RWPE2 (cell line): ENCODE measurements at regions not wholly inside any gene's neighbourhood (a gene's known extent, or its start where the extent isn't known, plus 50 kb on each side); places are given as distances from the start of the nearest gene placed in this dataset.

Experiments
- ATAC-seq: fragments of 200-7000 bp; cut with Tn5 transposase; 3 replicates; pipeline ENCODE4 v1.9.1; 2021; ENCODE audit warnings: low read depth
- DNase-seq: peaks from one replicate; pipeline ENCODE4 v3.0.0-alpha.2; 2020; ENCODE audit warnings: low spot score
- H3K27ac ChIP-seq: fragments of 450-650 bp; 2 replicates; pipeline ENCODE4 v1.5.1; 2017; ENCODE audit warnings: mild to moderate bottlenecking; ENCODE audit not compliant: poor library complexity, severe bottlenecking
- H3K27me3 ChIP-seq: fragments of 250-450 bp; sonication (Bioruptor Pico); 2 replicates; pipeline ENCODE4 v1.5.1; 2021; ENCODE audit warnings: mild to moderate bottlenecking, moderate library complexity; ENCODE audit not compliant: insufficient read depth, poor library complexity, severe bottlenecking
- H3K36me3 ChIP-seq: fragments of 250-450 bp; sonication (Bioruptor Pico); 2 replicates; pipeline ENCODE4 v1.5.1; 2020; ENCODE audit warnings: low read depth, mild to moderate bottlenecking, moderate library complexity
- H3K4me1 ChIP-seq: fragments of 250-450 bp; sonication (Bioruptor Pico); 2 replicates; pipeline ENCODE4 v1.5.1; 2021; ENCODE audit warnings: mild to moderate bottlenecking, moderate library complexity; ENCODE audit not compliant: insufficient read depth, poor library complexity, severe bottlenecking
- H3K4me3 ChIP-seq: fragments of 250-450 bp; sonication (Bioruptor Pico); 2 replicates; pipeline ENCODE4 v1.5.1; 2021; ENCODE audit warnings: mild to moderate bottlenecking, moderate library complexity; ENCODE audit not compliant: severe bottlenecking
- H3K9me3 ChIP-seq: fragments of 250-450 bp; sonication (Bioruptor Pico); 2 replicates; pipeline ENCODE4 v1.5.1; 2021; ENCODE audit warnings: mild to moderate bottlenecking, moderate library complexity; ENCODE audit not compliant: severe bottlenecking
- TF ChIP-seq, protein P1 (sequence below): fragments of 450-650 bp; IDR thresholded peaks from one replicate; pipeline ENCODE4 v1.5.1; 2017; ENCODE audit warnings: mild to moderate bottlenecking, moderate library complexity; ENCODE audit not compliant: poor library complexity, severe bottlenecking

DNA sequence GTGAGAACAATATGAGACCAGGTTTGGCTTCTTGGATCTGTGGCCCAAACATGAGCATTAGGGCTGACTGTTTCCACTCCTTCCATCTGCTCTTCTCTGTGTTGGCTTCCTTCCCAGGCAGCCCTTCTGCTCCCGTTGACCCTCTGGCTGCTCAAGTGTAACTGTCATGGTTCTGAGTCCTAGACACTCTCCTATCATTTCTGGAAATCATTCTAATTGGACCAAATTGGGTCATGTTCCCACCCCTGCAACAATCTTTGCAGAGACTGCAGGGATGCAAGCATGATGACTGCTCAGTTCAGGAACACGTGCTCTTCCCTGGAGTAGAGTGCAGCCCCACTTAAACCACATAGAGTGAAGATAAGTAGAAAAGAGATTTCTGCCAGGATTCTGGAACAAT, 741.4 kb downstream of the TAF11L14 start:
- TF ChIP-seq, protein P1, sequence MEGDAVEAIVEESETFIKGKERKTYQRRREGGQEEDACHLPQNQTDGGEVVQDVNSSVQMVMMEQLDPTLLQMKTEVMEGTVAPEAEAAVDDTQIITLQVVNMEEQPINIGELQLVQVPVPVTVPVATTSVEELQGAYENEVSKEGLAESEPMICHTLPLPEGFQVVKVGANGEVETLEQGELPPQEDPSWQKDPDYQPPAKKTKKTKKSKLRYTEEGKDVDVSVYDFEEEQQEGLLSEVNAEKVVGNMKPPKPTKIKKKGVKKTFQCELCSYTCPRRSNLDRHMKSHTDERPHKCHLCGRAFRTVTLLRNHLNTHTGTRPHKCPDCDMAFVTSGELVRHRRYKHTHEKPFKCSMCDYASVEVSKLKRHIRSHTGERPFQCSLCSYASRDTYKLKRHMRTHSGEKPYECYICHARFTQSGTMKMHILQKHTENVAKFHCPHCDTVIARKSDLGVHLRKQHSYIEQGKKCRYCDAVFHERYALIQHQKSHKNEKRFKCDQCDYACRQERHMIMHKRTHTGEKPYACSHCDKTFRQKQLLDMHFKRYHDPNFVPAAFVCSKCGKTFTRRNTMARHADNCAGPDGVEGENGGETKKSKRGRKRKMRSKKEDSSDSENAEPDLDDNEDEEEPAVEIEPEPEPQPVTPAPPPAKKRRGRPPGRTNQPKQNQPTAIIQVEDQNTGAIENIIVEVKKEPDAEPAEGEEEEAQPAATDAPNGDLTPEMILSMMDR: no peak
- Histone ChIP-seq H3K9me3 (no peaks in the 10 kb centered on the region), H3K4me3 (no peak overlapping the region), H3K4me1 (no peaks in the 10 kb centered on the region), H3K36me3 (no peaks in the 10 kb centered on the region), H3K27ac (no peak overlapping the region), H3K27me3 (no peaks in the 10 kb centered on the region)
- DNase-seq (no peak), ATAC-seq (no peak)

DNA sequence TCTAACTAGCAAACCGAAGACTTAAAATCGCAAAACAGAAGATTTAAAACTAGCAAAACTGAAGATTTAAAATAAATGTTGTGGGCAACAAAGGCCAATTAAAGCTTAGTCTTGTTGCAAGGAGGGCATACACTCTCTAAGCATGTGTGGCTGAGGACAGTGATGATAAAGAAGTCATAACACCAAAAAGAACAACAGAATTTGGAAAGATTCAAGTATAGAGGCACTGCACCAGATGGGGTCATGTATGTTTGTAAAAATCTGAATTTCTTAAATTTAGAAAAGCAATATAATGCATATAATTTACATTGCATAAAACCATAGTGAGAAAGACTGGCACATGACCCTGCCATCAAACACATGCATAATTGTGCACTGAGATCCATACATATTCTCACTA, 743.8 kb downstream of the TAF11L14 start:
- no peak for ATAC-seq
- Histone ChIP-seq H3K4me1 (no peaks in the 10 kb centered on the region), H3K36me3 (no peaks in the 10 kb centered on the region), H3K9me3 (no peaks in the 10 kb centered on the region), H3K27me3 (no peaks in the 10 kb centered on the region), H3K4me3 (no peak overlapping the region), H3K27ac (no peak overlapping the region)
- DNase-seq: no peak
- TF ChIP-seq, protein P1: no peak

DNA sequence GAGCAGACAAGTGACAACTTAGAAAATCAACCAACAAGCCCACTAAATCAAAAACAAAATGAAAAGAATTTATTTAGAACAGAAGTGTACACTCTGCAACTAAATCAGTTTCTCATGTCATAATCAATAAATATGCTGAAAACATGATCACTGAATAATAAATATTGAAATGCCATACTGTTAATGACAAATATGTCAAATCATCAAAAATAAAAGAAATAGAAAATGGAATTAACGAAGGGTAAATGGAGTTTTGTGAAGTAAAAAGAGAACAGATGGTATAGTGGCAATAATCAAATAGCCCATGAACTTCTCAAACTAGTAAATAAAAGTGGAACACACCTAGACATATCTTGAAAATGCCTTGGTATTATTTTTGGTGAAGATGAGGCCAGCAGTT, 744.9 kb downstream of the TAF11L14 start:
- Histone ChIP-seq H3K4me3 (no peak overlapping the region), H3K4me1 (no peaks in the 10 kb centered on the region), H3K27ac (no peak overlapping the region), H3K36me3 (no peaks in the 10 kb centered on the region), H3K27me3 (no peaks in the 10 kb centered on the region), H3K9me3 (no peaks in the 10 kb centered on the region)
- ATAC-seq (no peak), DNase-seq (no peak)
- TF ChIP-seq, protein P1: no peak

DNA sequence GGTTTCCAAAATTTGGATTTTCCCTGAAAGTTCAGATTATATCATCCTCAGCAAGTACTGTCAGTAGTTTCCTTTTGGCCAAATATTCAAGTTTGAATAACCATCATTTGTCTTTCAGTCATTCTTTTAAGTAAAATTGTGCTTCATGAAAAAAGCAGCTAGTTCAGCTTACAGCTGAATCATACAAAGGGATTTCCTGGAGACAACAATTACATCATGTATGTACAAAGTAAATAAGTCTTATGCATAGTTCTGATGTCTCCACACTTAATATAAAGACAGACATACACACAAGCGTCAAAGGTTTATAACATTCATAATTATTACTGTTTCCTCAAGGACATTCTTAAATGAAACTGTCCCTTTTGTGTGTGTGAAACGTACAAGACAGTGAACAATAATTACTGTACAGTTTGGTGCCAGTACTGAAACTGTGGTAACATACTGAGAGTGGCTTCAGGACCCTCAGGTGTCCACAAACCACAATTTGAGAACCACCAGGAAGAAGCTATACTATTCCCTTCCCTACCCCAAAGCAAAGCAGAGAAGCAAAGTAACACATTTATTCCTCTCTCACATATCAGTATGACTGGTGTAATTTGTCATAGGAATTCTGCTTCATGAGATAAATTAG, 746.6 kb downstream of the TAF11L14 start:
- Histone ChIP-seq H3K36me3 (no peaks in the 10 kb centered on the region), H3K27ac (no peak overlapping the region), H3K27me3 (no peaks in the 10 kb centered on the region), H3K9me3 (no peaks in the 10 kb centered on the region), H3K4me3 (no peak overlapping the region), H3K4me1 (no peaks in the 10 kb centered on the region)
- DNase-seq (no peak), ATAC-seq (0 out of 3 replicates have a peak, but pooled peaks have one; percentile 41)
- TF ChIP-seq, protein P1: no peak
